ENCODE measurements at regions not wholly inside any gene's neighbourhood (a gene's known extent, or its start where the extent isn't known, plus 50 kb on each side); places are given as distances from the start of the nearest gene placed in this dataset.

- Histone ChIP-seq H3K27ac (ENCODE audit: low read length) (no peak overlapping the region), H3K4me2 (ENCODE audit: insufficient read depth, low read length) (no peak overlapping the region)
- no peak for ATAC-seq (ENCODE audit: insufficient read depth, low read depth)
These were observed 58.2 kb downstream of the CCER1 start for GRCh38 chr12:90896821-90897220.

GRCh38 chr12:90896164-90896563 lies 58.8 kb downstream of the CCER1 start:
- no peaks in the 10 kb centered on the region for H3K4me1 ChIP-seq (ENCODE audit: insufficient read depth, low read length)
- DNase-seq (no peak), ATAC-seq (ENCODE audit: insufficient read depth, low read depth) (no peak)
- no peak overlapping the region for H3K4me2 ChIP-seq (ENCODE audit: insufficient read depth, low read length)
- H4K20me1 ChIP-seq (ENCODE audit: insufficient read depth, low read length), result no peaks in the 10 kb centered on the region
- H3K27me3 ChIP-seq (ENCODE audit: insufficient read depth, low read length, poor library complexity), result no peaks in the 10 kb centered on the region
- no peak overlapping the region for H3K9ac ChIP-seq (ENCODE audit: low read depth, low read length)
- no peak overlapping the region for H3K4me3 ChIP-seq (ENCODE audit: low read depth in 1 of 2, low read length in 2 of 2)
- TF ChIP-seq EZH2 (IDR thresholded peaks at IDR 0.05; ENCODE audit: borderline replicate concordance, low read depth, low read length, severe bottlenecking), result no peak
- no peak for TF ChIP-seq CTCF (IDR thresholded peaks at IDR 0.05; ENCODE audit: borderline replicate concordance, extremely low read depth, low read length, poor library complexity, severe bottlenecking)
- no peak overlapping the region for H2AFZ ChIP-seq (ENCODE audit: low read depth, low read length)
- H3K9me3 ChIP-seq (ENCODE audit: insufficient read depth, low read length, severe bottlenecking), result no peaks in the 10 kb centered on the region
- H3K27ac ChIP-seq (ENCODE audit: low read length), result no peak overlapping the region
- H3K36me3 ChIP-seq (ENCODE audit: insufficient read depth, low read length), result no peaks in the 10 kb centered on the region
- no peaks in the 10 kb centered on the region for H3K79me2 ChIP-seq (ENCODE audit: insufficient read depth, low read length)

More at GRCh38 chr12:90896821-90897220, 58.2 kb downstream of the CCER1 start:
- Histone ChIP-seq H3K4me3 (ENCODE audit: low read depth in 1 of 2, low read length in 2 of 2) (no peak overlapping the region), H4K20me1 (ENCODE audit: insufficient read depth, low read length) (no peaks in the 10 kb centered on the region), H3K27me3 (ENCODE audit: insufficient read depth, low read length, poor library complexity) (no peaks in the 10 kb centered on the region), H3K9ac (ENCODE audit: low read depth, low read length) (no peak overlapping the region), H3K9me3 (ENCODE audit: insufficient read depth, low read length, severe bottlenecking) (no peaks in the 10 kb centered on the region), H3K4me1 (ENCODE audit: insufficient read depth, low read length) (no peaks in the 10 kb centered on the region), H3K79me2 (ENCODE audit: insufficient read depth, low read length) (no peaks in the 10 kb centered on the region), H2AFZ (ENCODE audit: low read depth, low read length) (no peak overlapping the region), H3K36me3 (ENCODE audit: insufficient read depth, low read length) (no peaks in the 10 kb centered on the region)
- no peak for DNase-seq
- TF ChIP-seq EZH2 (IDR thresholded peaks at IDR 0.05; ENCODE audit: borderline replicate concordance, low read depth, low read length, severe bottlenecking), result no peak
- no peak for TF ChIP-seq CTCF (IDR thresholded peaks at IDR 0.05; ENCODE audit: borderline replicate concordance, extremely low read depth, low read length, poor library complexity, severe bottlenecking)

GRCh38 chr12:90888316-90888715 lies 66.7 kb downstream of the CCER1 start:
- ATAC-seq (ENCODE audit: insufficient read depth, low read depth) (no peak), DNase-seq (no peak)
- H3K79me2 ChIP-seq (ENCODE audit: insufficient read depth, low read length), result no peaks in the 10 kb centered on the region
- no peaks in the 10 kb centered on the region for H4K20me1 ChIP-seq (ENCODE audit: insufficient read depth, low read length)
- no peak overlapping the region for H3K27ac ChIP-seq (ENCODE audit: low read length)
- H2AFZ ChIP-seq (ENCODE audit: low read depth, low read length), result no peak overlapping the region
- no peaks in the 10 kb centered on the region for H3K4me1 ChIP-seq (ENCODE audit: insufficient read depth, low read length)
- H3K9me3 ChIP-seq (ENCODE audit: insufficient read depth, low read length, severe bottlenecking), result no peaks in the 10 kb centered on the region
- no peak overlapping the region for H3K4me3 ChIP-seq (ENCODE audit: low read depth in 1 of 2, low read length in 2 of 2)
- H3K4me2 ChIP-seq (ENCODE audit: insufficient read depth, low read length), result no peak overlapping the region
- no peak for TF ChIP-seq EZH2 (IDR thresholded peaks at IDR 0.05; ENCODE audit: borderline replicate concordance, low read depth, low read length, severe bottlenecking)
- no peak for TF ChIP-seq CTCF (IDR thresholded peaks at IDR 0.05; ENCODE audit: borderline replicate concordance, extremely low read depth, low read length, poor library complexity, severe bottlenecking)
- no peak overlapping the region for H3K9ac ChIP-seq (ENCODE audit: low read depth, low read length)
- no peaks in the 10 kb centered on the region for H3K27me3 ChIP-seq (ENCODE audit: insufficient read depth, low read length, poor library complexity)
- no peaks in the 10 kb centered on the region for H3K36me3 ChIP-seq (ENCODE audit: insufficient read depth, low read length)

- Histone ChIP-seq H3K9ac (ENCODE audit: low read depth, low read length) (no peak overlapping the region), H3K9me3 (ENCODE audit: insufficient read depth, low read length, severe bottlenecking) (no peaks in the 10 kb centered on the region), H3K4me3 (ENCODE audit: low read depth in 1 of 2, low read length in 2 of 2) (no peak overlapping the region), H3K79me2 (ENCODE audit: insufficient read depth, low read length) (no peaks in the 10 kb centered on the region), H3K36me3 (ENCODE audit: insufficient read depth, low read length) (no peaks in the 10 kb centered on the region), H2AFZ (ENCODE audit: low read depth, low read length) (no peak overlapping the region), H3K4me1 (ENCODE audit: insufficient read depth, low read length) (no peaks in the 10 kb centered on the region), H3K27me3 (ENCODE audit: insufficient read depth, low read length, poor library complexity) (no peaks in the 10 kb centered on the region), H3K27ac (ENCODE audit: low read length) (no peak overlapping the region), H3K4me2 (ENCODE audit: insufficient read depth, low read length) (no peak overlapping the region), H4K20me1 (ENCODE audit: insufficient read depth, low read length) (no peaks in the 10 kb centered on the region)
- TF ChIP-seq CTCF (IDR thresholded peaks at IDR 0.05; ENCODE audit: borderline replicate concordance, extremely low read depth, low read length, poor library complexity, severe bottlenecking) (no peak), EZH2 (IDR thresholded peaks at IDR 0.05; ENCODE audit: borderline replicate concordance, low read depth, low read length, severe bottlenecking) (no peak)
- DNase-seq (no peak), ATAC-seq (ENCODE audit: insufficient read depth, low read depth) (no peak)
These were observed 71.5 kb downstream of the CCER1 start for GRCh38 chr12:90883456-90883855.
